Smooth muscle cell (in vitro differentiated cells): ENCODE measurements at regions not wholly inside any gene's neighbourhood (a gene's known extent, or its start where the extent isn't known, plus 50 kb on each side); places are given as distances from the start of the nearest gene placed in this dataset.
A peak's percentile ranks its signal among the peaks of the same experiment; 100 is the strongest.

Experiments
- DNase-seq: peaks from one replicate; lab custom pipeline; 2025; ENCODE audit not compliant: unreplicated experiment; lab: John Stamatoyannopoulos, UW
- H2AFZ ChIP-seq: fragments of 200-600 bp; sonication (generic); 2 replicates; pipeline ENCODE4 v1.6.0; 2016; ENCODE audit warnings: antibody characterized with exemption, low read depth, mild to moderate bottlenecking
- H3F3A ChIP-seq: fragments of 200-600 bp; sonication (generic); 2 replicates; pipeline ENCODE4 v1.6.0; 2017; ENCODE audit warnings: antibody characterized with exemption, low read depth
- H3K27ac ChIP-seq: fragments of 200-600 bp; sonication (generic); 2 replicates; pipeline ENCODE4 v1.5.1; 2016; ENCODE audit warnings: low read depth, mild to moderate bottlenecking
- H3K27me3 ChIP-seq: fragments of 200-600 bp; sonication (generic); 2 replicates; pipeline ENCODE4 v1.6.1; 2016; ENCODE audit warnings: low read depth, mild to moderate bottlenecking
- H3K36me3 ChIP-seq: fragments of 200-600 bp; sonication (generic); 2 replicates; pipeline ENCODE4 v1.5.1; 2016; ENCODE audit warnings: low read depth
- H3K4me1 ChIP-seq: fragments of 200-600 bp; sonication (generic); 2 replicates; pipeline ENCODE4 v1.5.1; 2016; ENCODE audit warnings: low read depth
- H3K4me2 ChIP-seq: fragments of 200-600 bp; sonication (generic); 2 replicates; pipeline ENCODE4 v1.6.0; 2016; ENCODE audit warnings: mild to moderate bottlenecking
- H3K4me3 ChIP-seq: fragments of 200-600 bp; sonication (generic); 2 replicates; pipeline ENCODE4 v1.5.1; 2016; ENCODE audit warnings: mild to moderate bottlenecking
- H3K79me2 ChIP-seq: fragments of 200-600 bp; sonication (generic); 2 replicates; pipeline ENCODE4 v1.6.0; 2016; ENCODE audit warnings: low read depth, mild to moderate bottlenecking
- H3K9ac ChIP-seq: fragments of 200-600 bp; sonication (generic); 2 replicates; pipeline ENCODE4 v1.6.0; 2016; ENCODE audit warnings: low read depth
- H3K9me3 ChIP-seq: fragments of 200-600 bp; sonication (generic); replicated peaks from 2 replicates; pipeline ENCODE4 v1.5.1; 2016; ENCODE audit warnings: low read depth
- H4K20me1 ChIP-seq: fragments of 200-600 bp; sonication (generic); 2 replicates; pipeline ENCODE4 v1.6.0; 2016; ENCODE audit warnings: low read depth
- WGBS: methylation state at CpG from one replicate; pipeline ENCODE4 v1.1.7; 2016; ENCODE audit warnings: low lambda C conversion rate; 5-methylcytosine and 5-hydroxymethylcytosine counted together
- TF ChIP-seq, protein P1 (sequence below): fragments of 200-600 bp; sonication (generic); IDR thresholded peaks from 2 replicates; pipeline ENCODE4 v1.5.1; 2017; ENCODE audit warnings: borderline replicate concordance, mild to moderate bottlenecking, antibody characterized with exemption; ENCODE audit not compliant: insufficient read depth, poor library complexity, severe bottlenecking

DNA sequence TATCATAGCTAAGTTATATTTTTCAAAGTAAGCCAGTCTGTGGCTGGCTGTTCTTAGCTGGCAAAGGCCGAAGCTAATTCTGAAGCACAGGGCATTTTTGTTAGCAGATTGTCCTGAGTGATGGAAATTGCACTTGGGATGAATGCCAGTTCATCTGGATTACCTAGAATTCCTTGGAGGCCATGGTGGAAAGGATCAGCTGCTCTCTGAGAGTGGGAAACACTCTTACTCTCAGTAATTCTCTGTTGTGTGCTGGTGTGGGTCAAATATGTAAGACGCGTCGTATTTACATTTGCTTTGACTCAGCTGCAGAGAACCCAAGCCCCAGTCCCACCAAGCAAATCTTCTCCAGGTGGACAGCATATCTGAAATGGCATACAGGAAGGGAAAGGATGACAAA lies 60.7 kb upstream of the C1QTNF9B start:
- Histone ChIP-seq H3K4me1 (no peaks in the 10 kb centered on the region), H3F3A (no peaks in the 10 kb centered on the region), H2AFZ (peak overlapping the region; percentile 51), H4K20me1 (no peaks in the 10 kb centered on the region), H3K4me2 (no peak overlapping the region), H3K36me3 (no peaks in the 10 kb centered on the region), H3K4me3 (no peak overlapping the region), H3K27ac (peak overlapping the region; percentile 71), H3K27me3 (no peaks in the 10 kb centered on the region), H3K9ac (no peak overlapping the region), H3K79me2 (no peaks in the 10 kb centered on the region), H3K9me3 (no peaks in the 10 kb centered on the region)
- TF ChIP-seq, protein P1, sequence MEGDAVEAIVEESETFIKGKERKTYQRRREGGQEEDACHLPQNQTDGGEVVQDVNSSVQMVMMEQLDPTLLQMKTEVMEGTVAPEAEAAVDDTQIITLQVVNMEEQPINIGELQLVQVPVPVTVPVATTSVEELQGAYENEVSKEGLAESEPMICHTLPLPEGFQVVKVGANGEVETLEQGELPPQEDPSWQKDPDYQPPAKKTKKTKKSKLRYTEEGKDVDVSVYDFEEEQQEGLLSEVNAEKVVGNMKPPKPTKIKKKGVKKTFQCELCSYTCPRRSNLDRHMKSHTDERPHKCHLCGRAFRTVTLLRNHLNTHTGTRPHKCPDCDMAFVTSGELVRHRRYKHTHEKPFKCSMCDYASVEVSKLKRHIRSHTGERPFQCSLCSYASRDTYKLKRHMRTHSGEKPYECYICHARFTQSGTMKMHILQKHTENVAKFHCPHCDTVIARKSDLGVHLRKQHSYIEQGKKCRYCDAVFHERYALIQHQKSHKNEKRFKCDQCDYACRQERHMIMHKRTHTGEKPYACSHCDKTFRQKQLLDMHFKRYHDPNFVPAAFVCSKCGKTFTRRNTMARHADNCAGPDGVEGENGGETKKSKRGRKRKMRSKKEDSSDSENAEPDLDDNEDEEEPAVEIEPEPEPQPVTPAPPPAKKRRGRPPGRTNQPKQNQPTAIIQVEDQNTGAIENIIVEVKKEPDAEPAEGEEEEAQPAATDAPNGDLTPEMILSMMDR, result no peak
- WGBS, result 50% methylated on average over 4 of the region's 4 CpGs
- no peak for DNase-seq

DNA sequence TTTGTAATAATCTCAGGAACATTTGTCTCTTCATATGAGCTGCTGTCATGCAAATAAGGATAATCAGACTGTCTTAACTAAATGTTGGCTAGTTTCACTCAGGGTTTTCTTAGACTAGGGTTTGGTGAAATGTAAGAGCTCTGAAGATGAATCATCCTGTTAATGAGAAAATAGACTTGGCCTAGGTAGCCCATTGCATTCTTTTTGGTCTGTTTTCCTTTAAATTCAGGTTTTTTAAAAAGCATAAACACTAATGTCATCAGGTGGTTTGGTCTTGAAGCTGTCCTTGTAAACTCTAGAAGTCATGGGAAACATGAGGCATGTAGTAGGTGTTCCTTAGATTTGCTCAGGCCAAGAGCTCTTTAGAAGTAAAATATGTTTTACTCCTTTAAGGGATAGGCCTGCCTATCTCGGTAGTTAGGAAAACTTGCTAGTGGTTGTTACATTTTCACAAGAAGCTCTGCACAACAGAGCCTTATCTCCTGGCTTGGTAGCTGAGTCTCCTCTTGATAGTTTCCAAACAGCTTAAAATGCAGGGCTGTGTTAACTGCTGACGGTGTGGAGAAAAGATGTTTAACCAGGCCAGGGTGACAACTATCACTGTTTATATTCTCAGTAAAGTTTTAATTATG lies 62.0 kb upstream of the C1QTNF9B start:
- Histone ChIP-seq H3K9me3 (no peaks in the 10 kb centered on the region), H3K79me2 (no peaks in the 10 kb centered on the region), H3K4me3 (no peak overlapping the region), H3F3A (no peaks in the 10 kb centered on the region), H3K4me2 (peak overlapping the region; percentile 3), H3K36me3 (no peaks in the 10 kb centered on the region), H4K20me1 (no peaks in the 10 kb centered on the region), H3K9ac (no peak overlapping the region), H3K27ac (peak overlapping the region; percentile 71), H2AFZ (peak overlapping the region; percentile 62), H3K27me3 (no peaks in the 10 kb centered on the region), H3K4me1 (no peaks in the 10 kb centered on the region)
- DNase-seq, result no peak
- TF ChIP-seq, protein P1, result peak; percentile 5
- WGBS, result 12% methylated on average over 2 of the region's 2 CpGs

DNA sequence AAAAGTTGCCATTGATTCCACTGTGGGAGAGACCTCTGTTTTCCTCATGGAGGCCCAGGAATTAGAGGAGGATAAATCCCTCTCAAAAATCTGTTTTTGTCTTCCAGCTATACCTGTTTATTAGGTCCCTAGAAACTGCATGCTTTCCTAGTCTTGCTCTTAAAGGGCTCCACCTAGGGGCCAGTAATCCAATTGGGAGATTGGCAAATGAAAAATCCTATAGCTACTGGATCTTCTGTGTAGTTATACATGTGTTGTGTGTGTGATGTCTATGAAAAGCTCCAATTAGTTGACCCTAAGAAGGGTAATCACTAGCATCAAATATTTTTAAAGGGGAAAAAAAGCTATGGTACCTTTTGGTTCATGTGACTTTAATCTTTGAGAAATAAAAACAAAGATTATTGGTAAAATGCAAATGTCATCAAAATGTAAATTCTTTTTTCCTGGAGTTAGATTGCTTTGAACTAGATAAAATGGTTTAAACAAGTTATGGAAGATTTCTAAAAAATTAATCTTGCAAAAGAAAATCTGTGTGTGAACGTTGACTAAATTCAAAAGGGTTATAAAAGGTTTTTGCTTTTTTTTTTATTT lies 63.4 kb upstream of the C1QTNF9B start:
- 86% methylated on average over 1 of the region's 1 CpG for WGBS
- H3K4me1 ChIP-seq, result no peaks in the 10 kb centered on the region
- no peak for DNase-seq
- no peaks in the 10 kb centered on the region for H4K20me1 ChIP-seq
- no peak overlapping the region for H3K9ac ChIP-seq
- H3K79me2 ChIP-seq, result no peaks in the 10 kb centered on the region
- no peaks in the 10 kb centered on the region for H3K9me3 ChIP-seq
- TF ChIP-seq, protein P1, result peak; percentile 63
- H3K4me3 ChIP-seq, result no peak overlapping the region
- H3K4me2 ChIP-seq, result no peak overlapping the region
- no peak overlapping the region for H3K27ac ChIP-seq
- no peaks in the 10 kb centered on the region for H3K36me3 ChIP-seq
- no peaks in the 10 kb centered on the region for H3F3A ChIP-seq
- H2AFZ ChIP-seq, result no peak overlapping the region
- no peaks in the 10 kb centered on the region for H3K27me3 ChIP-seq
